HCT116 (cell line): ENCODE measurements at regions not wholly inside any gene's neighbourhood (a gene's known extent, or its start where the extent isn't known, plus 50 kb on each side); places are given as distances from the start of the nearest gene placed in this dataset.

Experiments
- ATAC-seq: fragments of 200-7000 bp; cut with Tn5 transposase; 2 replicates; pipeline ENCODE4 v1.9.1; 2020; ENCODE audit warnings: mild to moderate bottlenecking, moderate library complexity
- BruUV-seq: library from RNA; stranded (reverse); fragments of 400-500 nt; replicated peaks from 2 replicates; lab custom pipeline; 2021; lab: Mats Ljungman, UMichigan
- CTCF ChIA-PET: fragments of 300-600 bp; sonication (Branson Sonifier 250); formaldehyde crosslinking; loops from one replicate; lab custom pipeline; 2021; ENCODE audit warnings: antibody characterized with exemption; lab: Charles Lee
- POLR2A ChIA-PET: fragments of 300-600, 350-600 bp; sonication (Branson Sonifier 250); formaldehyde crosslinking; loops from one replicate; lab custom pipeline; 2021; ENCODE audit warnings: antibody characterized with exemption; lab: Charles Lee
- RAD21 ChIA-PET, 2 experiments: fragments of 300-600 bp; sonication (Branson Sonifier 250); formaldehyde crosslinking; loops; one replicate each; lab custom pipeline; 2023; ENCODE audit warnings: low total read pairs in 2 of 2; ENCODE audit not compliant: uncharacterized antibody in 2 of 2, unreplicated experiment in 2 of 2, low non-redundant PET in 1 of 2; lab: Charles Lee
- DNase-seq: peaks from one replicate; pipeline ENCODE4 v3.0.0-alpha.2; 2010; ENCODE audit warnings: low read depth, low spot score
- H2AFZ ChIP-seq: fragments of 200-600 bp; shearing (Covaris generic), sonication (generic); 2 replicates; pipeline ENCODE4 v1.6.1; 2017; ENCODE audit warnings: low read depth, mixed run types, mixed read lengths, antibody characterized with exemption, low read length; ENCODE audit not compliant: poor library complexity, severe bottlenecking
- H3K27ac ChIP-seq: 2 replicates; pipeline ENCODE4 v1.5.1; 2012; ENCODE audit warnings: low read depth, low read length
- H3K27me3 ChIP-seq: fragments of 200-600 bp; sonication (generic); 2 replicates; pipeline ENCODE4 v1.6.1; 2016; ENCODE audit warnings: mixed run types, low read length, mixed read lengths; ENCODE audit not compliant: insufficient read depth
- H3K36me3 ChIP-seq, 2 experiments: fragments of 200-500 bp in 1 of 2; fragments of 200-600 bp in 1 of 2; sonication (Bioruptor generic) in 1 of 2; sonication (generic) in 1 of 2; 2 replicates each; pipeline versions ENCODE4 v1.5.1 to v1.6.1; 2014 to 2016; ENCODE audit warnings: low read length in 2 of 2, inconsistent platforms in 1 of 2, mixed read lengths in 1 of 2, mixed run types in 1 of 2; ENCODE audit not compliant: insufficient read depth in 2 of 2, control insufficient read depth in 1 of 2
- H3K4me1 ChIP-seq, 2 experiments: fragments of 200-600 bp in 1 of 2; sonication (generic) in 1 of 2; 2 replicates each; pipeline versions ENCODE4 v1.5.1 to v1.6.1; 2012 to 2017; ENCODE audit warnings: low read length in 2 of 2, inconsistent platforms in 1 of 2, mild to moderate bottlenecking in 1 of 2, mixed read lengths in 1 of 2, mixed run types in 1 of 2, moderate library complexity in 1 of 2; ENCODE audit not compliant: insufficient read depth in 2 of 2, control insufficient read depth in 1 of 2
- H3K4me2 ChIP-seq: fragments of 200-600 bp; sonication (generic); 2 replicates; pipeline ENCODE4 v1.6.1; 2017; ENCODE audit warnings: mixed run types, low read length, mixed read lengths
- H3K4me3 ChIP-seq, 2 experiments: fragments of 200-600 bp in 1 of 2; sonication (generic) in 1 of 2; replicated peaks in 1 of 2; 2 replicates each; pipeline ENCODE4 v1.5.1; 2011 to 2016; ENCODE audit warnings: low read length in 2 of 2, control low read depth in 1 of 2, low read depth in 1 of 2, mild to moderate bottlenecking in 1 of 2, mixed read lengths in 1 of 2, mixed run types in 1 of 2
- H3K79me2 ChIP-seq: fragments of 200-600 bp; sonication (generic); 2 replicates; pipeline ENCODE4 v1.6.1; 2017; ENCODE audit warnings: mild to moderate bottlenecking, mixed run types, low read length, moderate library complexity, mixed read lengths; ENCODE audit not compliant: insufficient read depth
- H3K9ac ChIP-seq: fragments of 200-600 bp; sonication (generic); 2 replicates; pipeline ENCODE4 v1.6.1; 2016; ENCODE audit warnings: low read length, mixed read lengths
- H3K9me2 ChIP-seq: fragments of 200-600 bp; sonication (generic), shearing (Covaris generic); 2 replicates; pipeline ENCODE4 v1.6.1; 2017; ENCODE audit warnings: mixed run types, mild to moderate bottlenecking, moderate library complexity; ENCODE audit not compliant: insufficient read depth
- H3K9me3 ChIP-seq, 2 experiments: fragments of 200-500 bp in 1 of 2; fragments of 200-600 bp in 1 of 2; sonication (Bioruptor generic) in 1 of 2; sonication (generic) in 1 of 2; 2 replicates each; pipeline ENCODE4 v1.6.1; 2014 to 2017; ENCODE audit warnings: low read length in 2 of 2, mixed read lengths in 2 of 2, inconsistent platforms in 1 of 2, low read depth in 1 of 2, mild to moderate bottlenecking in 1 of 2, mixed run types in 1 of 2, moderate library complexity in 1 of 2; ENCODE audit not compliant: control insufficient read depth in 1 of 2, insufficient read depth in 1 of 2
- H4K20me1 ChIP-seq: fragments of 200-600 bp; sonication (generic), shearing (Covaris generic); 2 replicates; pipeline ENCODE4 v1.6.1; 2017; ENCODE audit warnings: mixed run types, mild to moderate bottlenecking, moderate library complexity; ENCODE audit not compliant: insufficient read depth
- ELF1 ChIP-seq: IDR thresholded peaks from 2 replicates; pipeline ENCODE4 v1.6.1; 2012; ENCODE audit warnings: low read depth, borderline replicate concordance
- EZH2 ChIP-seq: fragments of 200-600 bp; sonication (generic); IDR thresholded peaks from 2 replicates; pipeline ENCODE4 v1.6.1; 2017; ENCODE audit warnings: antibody characterized with exemption, mixed run types
- POLR2AphosphoS5 ChIP-seq: IDR thresholded peaks from 2 replicates; pipeline ENCODE4 v1.6.1; 2011; ENCODE audit warnings: mild to moderate bottlenecking, low read depth, low read length, moderate library complexity
- RAD21 ChIP-seq: IDR thresholded peaks from 2 replicates; pipeline ENCODE4 v1.6.1; 2012; ENCODE audit warnings: low read depth, mild to moderate bottlenecking
- SRF ChIP-seq: IDR thresholded peaks from 2 replicates; pipeline ENCODE4 v1.6.1; 2012; ENCODE audit warnings: low read depth
- TCF7L2 ChIP-seq: IDR thresholded peaks from 2 replicates; pipeline ENCODE4 v1.7.0; 2011; ENCODE audit warnings: borderline replicate concordance, inconsistent platforms; ENCODE audit not compliant: insufficient read depth, insufficient read length; ENCODE audit errors: extremely low read depth
- YY1 ChIP-seq: IDR thresholded peaks from 2 replicates; pipeline ENCODE4 v1.6.1; 2011; ENCODE audit warnings: low read length, low read depth, moderate library complexity, mild to moderate bottlenecking; ENCODE audit not compliant: insufficient replicate concordance; ENCODE audit errors: extremely low read depth
- ZFX ChIP-seq: fragments of 450-650 bp; IDR thresholded peaks from 2 replicates; pipeline ENCODE4 v1.6.1; 2017
- ZNF274 ChIP-seq: fragments of 200-500 bp; sonication (Bioruptor generic); IDR thresholded peaks from 2 replicates; pipeline ENCODE4 v1.6.1; 2014; ENCODE audit warnings: mild to moderate bottlenecking, low read depth, low read length, inconsistent platforms
- intact Hi-C: fragments of 100-400 bp; cut with micrococcal nuclease; formaldehyde crosslinking; loops from 2 replicates; pipeline ENCODE4 v1.10.0; 2022
- TF ChIP-seq, protein P1 (sequence below): IDR thresholded peaks from 2 replicates; pipeline ENCODE4 v1.6.1; 2012
- TF ChIP-seq, protein P2 (sequence below): IDR thresholded peaks from 2 replicates; pipeline ENCODE4 v1.6.1; 2012

DNA sequence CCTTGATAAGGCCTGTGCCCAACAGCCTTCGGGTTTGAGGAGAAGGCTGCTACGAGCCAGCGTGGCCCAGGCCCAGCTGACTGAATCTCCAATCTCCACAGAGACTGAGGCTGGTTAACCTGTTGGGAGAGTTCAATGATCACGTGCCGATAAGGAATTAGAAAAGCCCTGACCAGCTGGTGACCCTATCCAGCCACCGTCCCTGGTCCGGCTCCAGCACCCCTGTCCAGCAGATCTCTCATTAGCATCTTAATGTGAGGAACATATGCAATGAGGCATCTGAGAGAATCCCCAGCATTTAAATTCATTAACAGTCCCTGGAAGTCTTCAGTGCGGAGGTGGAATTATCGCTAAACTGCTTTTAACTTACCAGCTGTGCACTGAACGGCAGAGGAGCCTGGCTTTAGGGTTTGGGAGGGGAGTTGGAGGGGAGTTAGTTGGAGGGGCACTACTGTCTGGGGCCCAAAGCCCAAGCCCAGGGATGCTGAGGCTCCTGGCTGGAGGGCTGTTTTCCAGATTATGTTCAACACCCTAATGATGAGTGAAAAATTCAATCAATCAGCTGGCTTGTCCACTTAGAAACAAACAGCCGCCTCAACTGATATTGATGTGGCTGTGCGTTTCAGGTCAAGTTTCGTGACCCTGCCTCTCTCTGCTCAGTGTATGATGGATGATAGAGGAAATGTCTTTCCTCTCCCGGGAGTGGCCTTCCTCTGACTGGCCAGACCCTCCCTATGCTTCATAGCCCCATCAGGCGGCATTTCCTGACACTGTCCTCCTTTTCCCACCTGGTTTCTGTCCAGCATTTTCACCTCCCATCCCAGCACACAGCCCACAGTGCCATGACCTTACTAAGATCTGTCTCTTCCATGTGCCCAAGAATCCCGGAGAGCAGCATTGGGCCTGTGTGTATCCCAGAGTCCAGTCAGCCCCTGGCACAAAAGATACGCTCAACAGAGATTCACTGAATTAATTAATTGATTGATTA is 184.5 kb downstream of the CCT6B start:
- H3K27ac ChIP-seq = no peak overlapping the region
- no peaks in the 10 kb centered on the region for H4K20me1 ChIP-seq
- H3K4me1 ChIP-seq = no peaks in the 10 kb centered on the region
- ChIA-PET CTCF (no interaction called here), RAD21 (no interaction called here), POLR2A (no interaction called here)
- peaks cover 69% of the 10 kb centered on the region for H3K27me3 ChIP-seq
- no peak overlapping the region for H3K4me2 ChIP-seq
- H3K9me2 ChIP-seq = no peaks in the 10 kb centered on the region
- H2AFZ ChIP-seq = no peak overlapping the region
- H3K4me3 ChIP-seq = no peak overlapping the region
- ATAC-seq = no peak
- no peaks in the 10 kb centered on the region for H3K9me3 ChIP-seq
- H3K9ac ChIP-seq = no peak overlapping the region
- no TSS peak for BruUV-seq
- TF ChIP-seq ELF1 = no peak
- TF ChIP-seq, protein P1, sequence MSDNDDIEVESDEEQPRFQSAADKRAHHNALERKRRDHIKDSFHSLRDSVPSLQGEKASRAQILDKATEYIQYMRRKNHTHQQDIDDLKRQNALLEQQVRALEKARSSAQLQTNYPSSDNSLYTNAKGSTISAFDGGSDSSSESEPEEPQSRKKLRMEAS = no peak
- no peak for TF ChIP-seq POLR2AphosphoS5
- TF ChIP-seq ZFX = no peak
- no peak for TF ChIP-seq EZH2
- H3K79me2 ChIP-seq = no peaks in the 10 kb centered on the region
- H3K36me3 ChIP-seq = no peaks in the 10 kb centered on the region
- DNase-seq = no peak
- intact Hi-C loops = no loop called here

DNA sequence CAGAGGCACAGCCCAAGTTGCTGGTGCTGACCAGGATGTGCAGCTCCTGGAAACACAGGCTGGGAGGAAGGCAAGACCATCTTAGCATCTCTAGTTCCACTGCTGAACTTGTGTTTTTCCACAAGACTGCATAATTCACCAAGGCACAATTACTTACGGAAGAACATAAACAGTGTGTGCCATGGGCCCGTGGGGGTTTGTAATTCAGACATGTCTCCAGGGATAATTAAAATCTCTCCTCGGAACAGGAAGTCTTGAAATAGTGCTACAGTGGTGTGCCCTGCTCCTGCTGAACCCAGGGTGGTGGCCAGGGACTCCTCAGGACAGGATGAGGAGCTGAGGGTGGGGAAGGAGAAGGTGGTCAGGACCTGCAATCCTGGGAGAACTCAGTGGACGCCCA is 188.2 kb downstream of the CCT6B start:
- H3K36me3 ChIP-seq = no peaks in the 10 kb centered on the region
- H3K9me2 ChIP-seq = no peaks in the 10 kb centered on the region
- no peaks in the 10 kb centered on the region for H3K4me1 ChIP-seq
- H3K4me2 ChIP-seq = no peak overlapping the region
- ChIA-PET CTCF (no interaction called here), RAD21 (no interaction called here), POLR2A (no interaction called here)
- peaks cover 92% of the 10 kb centered on the region for H3K27me3 ChIP-seq
- BruUV-seq = no TSS peak
- H2AFZ ChIP-seq = no peak overlapping the region
- no peak for DNase-seq
- no peaks in the 10 kb centered on the region for H3K79me2 ChIP-seq
- H3K27ac ChIP-seq = no peak overlapping the region
- TF ChIP-seq, protein P2, sequence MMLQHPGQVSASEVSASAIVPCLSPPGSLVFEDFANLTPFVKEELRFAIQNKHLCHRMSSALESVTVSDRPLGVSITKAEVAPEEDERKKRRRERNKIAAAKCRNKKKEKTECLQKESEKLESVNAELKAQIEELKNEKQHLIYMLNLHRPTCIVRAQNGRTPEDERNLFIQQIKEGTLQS = no peak
- no peak for TF ChIP-seq YY1
- no peak for TF ChIP-seq ZFX
- TF ChIP-seq EZH2 = no peak
- no peak for TF ChIP-seq TCF7L2
- TF ChIP-seq ZNF274 = no peak
- TF ChIP-seq RAD21 = no peak
- TF ChIP-seq SRF = no peak
- no peak for ATAC-seq
- no peak overlapping the region for H3K4me3 ChIP-seq
- H4K20me1 ChIP-seq = no peaks in the 10 kb centered on the region
- no peak overlapping the region for H3K9ac ChIP-seq
- intact Hi-C loops = no loop called here
- no peaks in the 10 kb centered on the region for H3K9me3 ChIP-seq
